HEK293T (cell line): ENCODE measurements at regions not wholly inside any gene's neighbourhood (a gene's known extent, or its start where the extent isn't known, plus 50 kb on each side); places are given as distances from the start of the nearest gene placed in this dataset.

Source experiments
- CTCF ChIA-PET: fragments of 350-600 bp; formaldehyde crosslinking; extraction: SDS; loops from one replicate; lab custom pipeline; 2021; ENCODE audit warnings: antibody characterized with exemption, inconsistent platforms; lab: Yijun Ruan, JAX
- POLR2A ChIA-PET: fragments of 350-600 bp; formaldehyde crosslinking; extraction: SDS; loops from one replicate; lab custom pipeline; 2020; ENCODE audit warnings: antibody characterized with exemption, inconsistent platforms; lab: Yijun Ruan, JAX
- DNase-seq: peaks from one replicate; pipeline ENCODE4 v3.0.0; 2012; ENCODE audit warnings: mixed read lengths; ENCODE audit errors: extremely low spot score
- ARNT ChIP-seq: fragments of 450-650 bp; IDR thresholded peaks from 2 replicates; pipeline ENCODE4 v1.6.1; 2017; ENCODE audit warnings: mild to moderate bottlenecking
- BHLHE40 ChIP-seq: fragments of 450-650 bp; IDR thresholded peaks from 2 replicates; pipeline ENCODE4 v1.6.1; 2016; ENCODE audit warnings: mild to moderate bottlenecking, moderate library complexity, borderline replicate concordance
- CTBP1 ChIP-seq: fragments of 450-650 bp; IDR thresholded peaks from 2 replicates; pipeline ENCODE4 v1.6.1; 2016; ENCODE audit warnings: borderline replicate concordance
- ELF4 ChIP-seq: fragments of 450-650 bp; IDR thresholded peaks from 2 replicates; pipeline ENCODE4 v1.6.1; 2017; ENCODE audit warnings: antibody characterized with exemption
- FOXA1 ChIP-seq: fragments of 450-650 bp; IDR thresholded peaks from 2 replicates; pipeline ENCODE4 v1.6.1; 2016; ENCODE audit warnings: mild to moderate bottlenecking
- FOXK2 ChIP-seq: fragments of 450-650 bp; IDR thresholded peaks from 2 replicates; pipeline ENCODE4 v1.6.1; 2016; ENCODE audit warnings: mild to moderate bottlenecking
- FOXM1 ChIP-seq: fragments of 450-650 bp; IDR thresholded peaks from 2 replicates; pipeline ENCODE4 v1.6.1; 2017; ENCODE audit warnings: mild to moderate bottlenecking, borderline replicate concordance
- HDGF ChIP-seq: fragments of 450-650 bp; IDR thresholded peaks from 2 replicates; pipeline ENCODE4 v1.6.1; 2017; ENCODE audit warnings: antibody characterized with exemption, borderline replicate concordance
- L3MBTL2 ChIP-seq: fragments of 450-650 bp; conservative IDR thresholded peaks from 2 replicates; pipeline ENCODE4 v1.6.1; 2016; ENCODE audit warnings: mild to moderate bottlenecking
- LEF1 ChIP-seq: fragments of 450-650 bp; IDR thresholded peaks from 2 replicates; pipeline ENCODE4 v1.6.1; 2017; ENCODE audit warnings: mild to moderate bottlenecking, borderline replicate concordance
- NFRKB ChIP-seq: fragments of 450-650 bp; IDR thresholded peaks from 2 replicates; pipeline ENCODE4 v1.6.1; 2016; ENCODE audit warnings: mild to moderate bottlenecking, moderate library complexity
- SP1 ChIP-seq: fragments of 450-650 bp; IDR thresholded peaks from 2 replicates; pipeline ENCODE4 v1.6.1; 2017
- SUZ12 ChIP-seq: fragments of 450-650 bp; IDR thresholded peaks from 2 replicates; pipeline ENCODE4 v1.6.1; 2016; ENCODE audit warnings: mild to moderate bottlenecking
- TARDBP ChIP-seq: fragments of 450-650 bp; IDR thresholded peaks from 2 replicates; pipeline ENCODE4 v1.6.1; 2016
- ZNF384 ChIP-seq: fragments of 450-650 bp; IDR thresholded peaks from 2 replicates; pipeline ENCODE4 v1.6.1; 2016
- TF ChIP-seq, protein P1 (sequence below): fragments of 450-650 bp; IDR thresholded peaks from 2 replicates; pipeline ENCODE4 v1.6.1; 2016

DNA sequence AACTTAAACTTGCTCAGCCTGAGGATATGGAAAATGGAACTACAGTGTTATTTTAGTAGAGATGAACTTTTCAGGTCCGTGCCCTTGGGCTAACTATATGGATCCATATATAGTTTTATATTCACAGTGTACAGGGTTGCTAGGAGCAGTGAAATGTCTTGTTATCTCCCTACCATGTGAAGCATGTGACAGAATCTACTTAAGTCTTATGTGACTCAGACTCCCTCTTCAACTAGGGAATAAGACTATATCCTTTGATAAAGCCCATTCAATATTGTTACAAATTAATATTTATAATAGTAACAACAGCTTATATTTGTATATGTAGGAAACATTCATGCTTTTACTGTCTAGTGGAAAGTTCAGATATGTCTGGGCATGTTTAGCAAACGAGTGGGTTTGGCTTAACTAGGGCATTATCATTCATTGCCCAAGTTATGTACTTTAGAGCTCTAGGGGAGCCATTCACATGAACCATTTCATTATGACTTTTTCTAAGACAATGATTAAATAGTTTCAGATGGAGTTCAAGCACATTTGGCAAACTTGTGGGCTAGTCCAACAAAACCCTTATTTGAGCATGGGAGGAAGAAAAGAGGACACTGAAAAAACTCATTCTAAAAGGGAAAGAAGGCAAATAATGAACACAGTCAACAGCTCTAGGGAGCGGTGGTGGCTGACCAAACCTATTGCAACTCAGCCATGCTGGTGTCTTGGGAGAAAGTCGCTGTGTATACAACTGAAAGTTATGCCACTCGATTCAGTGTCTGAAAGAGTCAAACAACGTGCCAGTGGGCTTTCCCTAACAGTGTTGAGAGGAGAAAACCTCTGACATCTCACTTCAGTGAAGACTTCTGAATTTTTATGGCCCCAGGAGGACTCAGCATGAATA is 305.9 kb upstream of the G2E3 start:
- no peak for DNase-seq
- ChIA-PET POLR2A (no interaction called here), CTCF (no interaction called here)
- TF ChIP-seq FOXM1, result no peak
- TF ChIP-seq CTBP1, result no peak

GRCh38 chr14:30256627-30257026 is 302.3 kb upstream of the G2E3 start:
- ChIA-PET CTCF (no interaction called here), POLR2A (no interaction called here)
- DNase-seq, result no peak
- TF ChIP-seq ARNT, result no peak

- ChIA-PET POLR2A (interaction anchor here (0.6 kb wide), 1 partner anchor 12 kb away, joined by 3 read pairs; no protein-coding TSS in a partner anchor), CTCF (interaction anchor here (1.3 kb wide), 1 partner anchor 12 kb away, joined by 4 read pairs; no protein-coding TSS in a partner anchor)
- DNase-seq, result no peak
These were observed 300.9 kb upstream of the G2E3 start for GRCh38 chr14:30257946-30258661.

DNA sequence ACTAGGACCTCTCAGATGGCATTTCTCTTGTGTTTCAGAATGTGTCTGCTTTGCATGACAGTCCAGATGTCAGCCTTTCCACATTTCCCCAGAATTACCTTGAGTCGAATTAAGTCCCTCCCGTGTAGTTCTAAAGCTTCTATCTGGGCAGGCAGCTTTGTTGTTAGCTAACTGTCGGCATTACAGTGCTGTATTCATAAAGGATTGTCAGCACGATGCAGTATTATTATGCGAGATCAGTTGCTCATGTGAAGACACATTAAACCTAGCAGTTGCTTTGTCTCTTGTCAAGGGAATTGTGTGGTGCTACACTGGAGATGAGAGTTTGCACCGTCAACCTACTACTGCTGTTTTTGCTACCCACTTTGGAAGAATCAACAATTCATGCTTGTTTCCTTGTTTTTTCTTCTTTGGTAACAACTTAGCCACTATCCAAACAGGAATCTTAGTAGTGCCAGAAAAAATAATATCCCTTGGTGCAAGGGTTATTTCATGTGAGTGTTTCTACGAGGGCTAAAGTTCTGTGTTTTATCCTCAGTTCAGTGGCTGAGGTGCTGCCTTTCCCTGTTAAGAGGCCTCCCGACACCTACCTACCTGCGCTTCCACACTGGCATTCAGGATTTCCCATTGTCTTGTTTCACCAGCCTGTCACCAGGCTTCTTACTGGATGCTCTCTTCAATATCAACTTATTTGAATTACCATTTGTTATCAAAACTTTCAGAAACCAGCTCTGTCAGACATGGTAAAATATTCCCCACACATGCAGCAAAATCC is 297.9 kb upstream of the G2E3 start:
- CTCF ChIA-PET, result interaction anchor here (1.3 to 1.6 kb wide), 2 partner anchors 10 kb away, joined by 6 to 9 read pairs; no protein-coding TSS in a partner anchor
- no peak for DNase-seq
- POLR2A ChIA-PET, result no interaction called here
- TF ChIP-seq L3MBTL2 (no peak), LEF1 (no peak), BHLHE40 (no peak), NFRKB (no peak), TARDBP (no peak), ELF4 (no peak), CTBP1 (no peak), SP1 (no peak), ARNT (no peak), FOXA1 (no peak), FOXM1 (no peak), SUZ12 (no peak), HDGF (no peak), ZNF384 (no peak), FOXK2 (no peak)
- TF ChIP-seq, protein P1, sequence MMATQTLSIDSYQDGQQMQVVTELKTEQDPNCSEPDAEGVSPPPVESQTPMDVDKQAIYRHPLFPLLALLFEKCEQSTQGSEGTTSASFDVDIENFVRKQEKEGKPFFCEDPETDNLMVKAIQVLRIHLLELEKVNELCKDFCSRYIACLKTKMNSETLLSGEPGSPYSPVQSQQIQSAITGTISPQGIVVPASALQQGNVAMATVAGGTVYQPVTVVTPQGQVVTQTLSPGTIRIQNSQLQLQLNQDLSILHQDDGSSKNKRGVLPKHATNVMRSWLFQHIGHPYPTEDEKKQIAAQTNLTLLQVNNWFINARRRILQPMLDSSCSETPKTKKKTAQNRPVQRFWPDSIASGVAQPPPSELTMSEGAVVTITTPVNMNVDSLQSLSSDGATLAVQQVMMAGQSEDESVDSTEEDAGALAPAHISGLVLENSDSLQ, result no peak

More at GRCh38 chr14:30257946-30258661, 300.9 kb upstream of the G2E3 start:
- no peak for TF ChIP-seq NFRKB
- no peak for TF ChIP-seq CTBP1
- no peak for TF ChIP-seq LEF1

- DNase-seq, result no peak
- CTCF ChIA-PET, result interaction anchor here (1.0 kb wide), 1 partner anchor 20 kb away, joined by 3 read pairs; no protein-coding TSS in a partner anchor
- POLR2A ChIA-PET, result no interaction called here
- TF ChIP-seq ELF4, result no peak
- TF ChIP-seq, protein P1, result no peak
- TF ChIP-seq FOXA1, result no peak
- no peak for TF ChIP-seq L3MBTL2
- no peak for TF ChIP-seq TARDBP
- TF ChIP-seq FOXK2, result no peak
- no peak for TF ChIP-seq ARNT
- no peak for TF ChIP-seq LEF1
- no peak for TF ChIP-seq HDGF
- no peak for TF ChIP-seq BHLHE40
- no peak for TF ChIP-seq SUZ12
- TF ChIP-seq SP1, result no peak
These were observed 294.8 kb upstream of the G2E3 start for GRCh38 chr14:30264161-30264560.

- DNase-seq, result no peak
- ChIA-PET CTCF (no interaction called here), POLR2A (no interaction called here)
- TF ChIP-seq HDGF (no peak), NFRKB (no peak), SP1 (no peak), ZNF384 (no peak), ELF4 (no peak), BHLHE40 (no peak), FOXK2 (no peak), ARNT (no peak), CTBP1 (no peak), SUZ12 (no peak), TARDBP (no peak), L3MBTL2 (no peak)
- TF ChIP-seq, protein P1, result no peak
These were observed 292.7 kb upstream of the G2E3 start for GRCh38 chr14:30266290-30266689.
